ENCODE measurements at regions not wholly inside any gene's neighbourhood (a gene's known extent, or its start where the extent isn't known, plus 50 kb on each side); places are given as distances from the start of the nearest gene placed in this dataset.
"Not testable (repeated sequence)": the region's sequence is repeated elsewhere in the genome, so short reads cannot be mapped to it uniquely, and the experiment has no call there.

DNA sequence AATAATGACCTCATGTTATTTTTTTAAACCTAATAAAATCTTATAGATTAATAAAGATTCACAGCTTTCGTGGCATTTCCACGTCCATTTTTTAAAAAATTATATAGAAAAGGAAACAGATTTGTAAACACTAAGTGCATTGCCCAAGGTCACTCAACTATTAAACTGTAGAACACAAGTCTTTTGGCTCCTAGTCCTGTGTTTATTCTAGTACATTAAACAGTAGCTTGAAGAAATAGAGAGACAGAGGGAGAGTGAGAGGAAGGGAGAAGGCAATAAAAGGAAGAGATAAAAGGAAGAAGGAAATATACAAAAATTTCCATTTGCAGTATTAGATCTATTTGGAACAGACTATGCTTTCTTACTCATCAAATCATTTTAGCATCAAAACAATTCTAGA is 586.7 kb upstream of the CITED2 start:
- DNase-seq, result no peak

DNA sequence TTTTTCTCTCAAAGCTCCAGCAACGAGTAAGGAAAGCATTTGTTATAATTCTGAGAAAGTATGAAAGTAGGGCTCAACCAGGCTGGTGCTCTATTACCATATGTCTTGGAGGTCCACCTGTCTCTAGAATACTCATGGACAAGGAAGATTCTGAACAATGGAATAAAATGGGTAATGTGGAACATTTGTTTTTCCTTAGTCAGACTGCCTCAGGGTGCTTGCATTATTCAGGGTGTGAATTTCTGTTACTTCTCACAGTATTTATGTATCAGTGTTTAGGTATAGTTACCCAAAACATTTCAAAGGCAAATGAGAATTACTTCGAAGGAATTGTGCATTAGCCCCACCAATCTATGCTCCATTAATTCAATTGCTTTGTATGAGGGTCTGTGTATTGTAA is 586.2 kb upstream of the CITED2 start:
- no peak for DNase-seq

DNA sequence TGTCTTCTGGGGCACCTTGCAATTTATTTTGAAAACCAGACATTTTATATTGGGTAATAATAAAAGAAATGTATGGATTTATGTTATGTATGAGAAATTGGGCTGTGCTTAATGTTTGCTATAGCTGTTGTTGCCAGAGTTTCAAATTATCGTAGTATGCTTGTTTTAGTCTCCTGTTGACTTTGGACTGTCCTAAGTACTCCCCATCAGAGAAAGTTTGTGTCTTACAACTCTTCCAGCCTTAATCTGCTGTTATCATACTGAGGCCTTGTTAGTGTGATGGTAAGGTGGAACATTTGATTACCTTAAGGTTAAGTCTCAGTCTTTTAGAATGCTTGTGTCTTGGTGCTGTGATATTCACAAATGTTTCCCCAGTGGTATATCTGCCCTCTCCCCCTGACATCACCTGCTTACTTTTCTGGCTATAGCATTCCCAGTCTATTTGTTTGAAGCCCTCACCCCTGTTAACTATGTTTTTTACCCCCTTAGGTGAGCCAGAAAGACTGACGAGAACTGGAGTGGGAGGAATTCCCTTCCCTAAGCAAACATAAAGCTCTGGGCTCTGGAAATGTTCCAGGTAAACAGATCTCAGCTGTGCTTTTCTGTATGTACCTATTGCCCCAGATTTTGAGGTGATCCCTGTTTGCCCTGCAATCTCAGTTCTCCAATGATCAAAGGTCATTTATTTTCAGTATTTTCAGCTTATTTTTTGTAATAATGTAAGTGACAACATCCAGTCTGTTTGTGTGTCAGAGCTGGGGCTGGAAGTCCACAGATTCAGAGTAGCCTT is 581.1 kb upstream of the CITED2 start:
- DNase-seq, result no peak

DNA sequence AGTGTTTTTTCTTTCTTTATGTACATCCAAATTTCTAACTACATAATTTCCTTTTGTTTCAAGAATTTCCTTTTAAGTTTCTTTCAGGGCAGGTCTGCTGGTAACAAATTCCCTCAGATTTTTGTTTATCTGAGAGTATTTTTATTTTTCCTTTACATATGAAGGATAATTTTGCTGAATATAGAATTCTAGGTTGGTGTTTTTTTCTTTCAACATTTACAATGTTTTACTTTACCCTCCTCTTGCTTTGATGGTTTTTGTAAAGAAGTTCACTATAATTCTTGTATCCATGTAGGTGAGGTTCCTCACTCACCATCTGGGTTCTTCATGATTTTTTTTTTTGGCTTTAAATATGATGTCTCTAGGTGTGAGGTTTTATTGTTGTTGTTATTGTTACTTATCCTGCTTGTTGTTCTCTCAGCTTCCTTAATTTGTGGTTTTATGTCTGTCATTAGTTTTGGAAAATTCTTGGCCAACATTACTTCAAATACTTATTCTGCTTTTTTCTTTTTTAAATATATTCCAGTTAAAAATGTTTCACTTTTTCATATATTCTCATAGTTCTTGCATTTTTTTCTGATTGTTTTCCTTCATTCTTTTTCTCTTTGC is 580.1 kb upstream of the CITED2 start:
- no peak for DNase-seq

DNA sequence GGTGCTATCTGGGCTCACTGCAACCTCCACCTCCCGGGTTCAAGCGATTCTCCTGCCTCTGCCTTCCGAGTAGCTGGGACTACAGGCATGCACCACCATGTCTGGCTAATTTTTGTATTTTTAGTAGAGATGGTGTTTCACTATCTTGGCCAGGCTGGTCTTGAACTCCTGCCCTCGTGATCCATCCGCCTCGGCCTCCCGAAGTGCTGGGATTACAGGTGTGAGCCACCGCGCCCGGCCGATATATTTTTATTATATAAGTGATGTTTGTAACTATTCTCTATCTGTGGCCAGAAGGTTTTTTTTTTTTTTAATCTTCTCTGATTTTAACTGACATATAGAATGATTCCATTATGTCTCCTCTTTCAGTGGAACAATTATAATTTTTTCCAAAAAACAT is 579.3 kb upstream of the CITED2 start:
- not testable (repeated sequence) for DNase-seq

DNA sequence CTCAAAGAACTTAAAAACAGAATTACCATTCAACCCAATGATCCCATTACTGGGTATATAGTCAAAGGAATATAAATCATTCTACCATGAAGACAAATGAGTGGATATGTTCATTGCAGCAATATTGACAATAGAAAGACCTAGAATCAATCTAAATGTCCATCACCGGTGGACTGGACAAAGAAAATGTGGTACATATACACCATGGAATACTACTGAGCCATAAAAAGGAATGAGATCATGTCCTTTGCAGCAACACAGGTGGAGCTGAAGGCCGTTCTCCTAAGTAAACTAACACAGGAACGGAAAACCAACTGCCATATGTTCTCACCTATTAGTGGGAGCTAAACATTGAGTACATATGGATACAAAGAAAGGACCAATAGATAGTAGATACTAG is 576.7 kb upstream of the CITED2 start:
- no peak for DNase-seq

DNA sequence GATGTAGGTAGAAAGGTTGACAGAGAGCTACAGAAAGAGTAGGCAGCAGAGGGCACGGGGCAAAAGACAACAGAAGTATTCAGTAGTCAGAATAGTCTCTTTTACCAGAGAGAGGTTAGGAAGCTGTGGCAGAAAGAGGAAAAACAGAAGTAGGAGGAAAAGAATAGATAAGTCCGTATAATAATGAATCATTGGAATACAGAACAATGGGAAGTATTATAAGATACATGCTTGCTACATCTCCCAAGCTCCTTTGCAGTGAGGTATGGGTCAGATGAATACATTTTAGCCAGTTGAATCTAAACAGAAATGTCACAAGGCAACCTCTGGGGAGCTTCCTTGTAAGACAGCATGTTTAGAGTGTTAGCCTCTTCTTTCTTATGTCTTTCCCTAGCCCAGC is 570.5 kb upstream of the CITED2 start:
- no peak for DNase-seq

DNA sequence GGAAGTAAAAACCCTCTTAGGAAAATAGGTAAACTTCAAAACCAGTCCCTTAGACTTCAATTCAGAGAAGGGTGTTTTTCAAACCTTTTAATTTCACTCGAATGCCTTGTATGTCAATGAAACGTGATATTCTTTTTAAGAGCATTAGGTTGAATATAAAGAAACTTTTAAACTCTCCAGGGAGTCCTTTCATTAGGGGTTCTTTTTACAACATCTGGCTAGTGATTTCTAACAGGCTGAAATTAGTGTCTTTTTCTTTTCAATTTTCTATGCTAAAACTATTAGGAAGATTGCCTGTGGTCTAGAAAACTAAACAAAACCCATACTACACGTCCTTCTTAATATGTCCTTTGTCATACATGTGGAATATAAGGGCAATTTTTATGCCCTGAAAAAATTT is 569.7 kb upstream of the CITED2 start:
- DNase-seq, result no peak

DNA sequence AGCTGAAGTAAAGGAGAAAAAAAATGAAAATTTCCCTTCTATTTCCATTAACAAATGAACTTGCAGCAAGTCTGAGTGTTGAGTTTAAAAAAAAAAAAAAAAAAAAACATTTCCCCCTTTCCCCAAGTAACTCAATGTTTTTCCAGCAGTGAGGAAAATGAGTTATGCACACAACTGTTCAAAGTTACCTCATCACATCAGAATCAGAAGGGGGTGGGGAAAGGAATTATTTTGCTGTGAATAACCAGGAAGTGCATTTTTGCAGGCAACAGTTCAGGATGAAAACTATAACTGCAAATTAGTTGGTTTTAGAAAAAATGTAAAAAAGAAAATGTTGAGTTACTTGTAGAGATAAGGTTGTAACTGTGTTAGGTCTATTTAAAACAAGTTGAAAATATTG is 568.9 kb upstream of the CITED2 start:
- no peak for DNase-seq

DNA sequence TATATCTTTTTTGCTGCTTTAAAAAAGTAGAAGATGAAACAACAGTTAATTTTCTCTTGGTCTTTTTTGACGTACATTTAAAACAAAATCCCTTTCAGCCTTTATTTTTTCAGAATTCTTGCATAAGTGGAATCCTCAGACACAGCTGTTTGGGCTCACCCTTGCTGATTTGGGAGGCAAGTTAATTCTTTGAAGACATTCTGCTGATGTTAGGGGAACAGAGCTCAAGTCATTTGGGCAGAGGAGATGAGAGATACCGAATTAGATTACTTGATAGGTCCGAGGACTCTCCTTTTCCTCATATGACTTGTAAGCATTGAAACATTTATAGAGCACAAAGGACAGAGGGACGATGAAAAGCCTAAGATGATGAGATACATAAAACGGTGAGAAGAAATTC is 567.9 kb upstream of the CITED2 start:
- no peak for DNase-seq

DNA sequence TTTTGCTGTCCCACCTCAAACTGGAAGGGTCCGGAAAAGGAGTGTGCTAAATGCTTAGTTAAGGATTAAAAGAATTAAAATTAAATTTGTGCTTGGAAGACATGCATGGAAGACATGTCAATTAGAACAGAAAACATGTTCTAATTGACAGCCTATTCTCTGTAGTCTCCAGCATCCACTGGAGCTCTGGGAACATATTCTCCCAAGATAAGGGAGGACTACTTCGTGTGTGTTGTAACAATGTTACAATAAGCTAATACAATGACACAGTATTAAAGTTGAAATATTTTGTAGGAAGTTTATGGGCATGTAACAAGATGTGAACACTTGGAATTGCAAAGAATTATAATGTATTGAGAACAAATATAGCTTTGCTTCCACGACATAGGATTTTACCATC is 567.4 kb upstream of the CITED2 start:
- no peak for DNase-seq

DNA sequence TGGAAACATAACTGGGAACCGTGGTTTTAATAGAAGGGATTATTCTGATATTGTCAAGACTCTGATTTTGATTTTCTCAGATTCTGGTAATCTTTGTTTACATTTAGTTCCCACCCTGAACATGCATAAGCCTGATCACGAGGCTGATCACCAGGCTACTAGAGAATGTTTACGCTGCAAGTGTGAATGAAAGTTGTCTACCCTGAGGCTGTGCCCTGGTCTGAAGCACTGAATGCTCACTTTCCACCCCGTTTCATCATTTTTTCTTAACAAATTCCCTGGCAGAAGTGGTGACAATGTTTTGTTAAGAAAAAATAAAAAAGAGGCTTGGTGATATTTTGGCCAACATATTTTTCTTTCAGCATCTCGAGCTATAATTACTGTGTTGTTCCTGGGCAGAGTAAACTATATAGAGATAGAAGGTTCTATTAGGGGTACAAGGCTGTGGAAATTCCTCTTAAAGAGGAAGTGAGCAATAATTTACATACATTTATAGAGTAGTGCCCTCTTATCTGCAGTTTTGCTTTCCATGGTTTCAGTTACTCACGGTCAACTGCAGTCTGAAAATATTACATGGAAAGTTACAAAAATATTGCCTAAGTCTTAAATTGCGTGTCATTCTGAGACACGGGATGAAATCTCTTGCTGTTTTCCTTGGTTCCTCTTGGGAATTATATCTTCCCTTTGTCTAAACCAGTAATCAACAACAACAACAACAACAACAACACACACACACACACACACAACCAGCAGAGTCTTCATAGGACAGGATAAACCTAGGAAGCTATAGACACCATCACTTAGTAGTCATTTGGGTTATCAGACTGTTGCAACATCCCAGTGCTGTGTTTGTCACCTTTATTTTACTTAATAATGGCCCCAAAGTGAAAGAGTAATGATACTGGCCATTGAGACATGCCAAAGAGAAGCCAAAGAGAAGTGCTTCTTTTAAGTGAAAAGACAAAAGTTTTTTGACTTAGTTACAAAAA is 566.6 kb upstream of the CITED2 start:
- DNase-seq, result no peak

DNA sequence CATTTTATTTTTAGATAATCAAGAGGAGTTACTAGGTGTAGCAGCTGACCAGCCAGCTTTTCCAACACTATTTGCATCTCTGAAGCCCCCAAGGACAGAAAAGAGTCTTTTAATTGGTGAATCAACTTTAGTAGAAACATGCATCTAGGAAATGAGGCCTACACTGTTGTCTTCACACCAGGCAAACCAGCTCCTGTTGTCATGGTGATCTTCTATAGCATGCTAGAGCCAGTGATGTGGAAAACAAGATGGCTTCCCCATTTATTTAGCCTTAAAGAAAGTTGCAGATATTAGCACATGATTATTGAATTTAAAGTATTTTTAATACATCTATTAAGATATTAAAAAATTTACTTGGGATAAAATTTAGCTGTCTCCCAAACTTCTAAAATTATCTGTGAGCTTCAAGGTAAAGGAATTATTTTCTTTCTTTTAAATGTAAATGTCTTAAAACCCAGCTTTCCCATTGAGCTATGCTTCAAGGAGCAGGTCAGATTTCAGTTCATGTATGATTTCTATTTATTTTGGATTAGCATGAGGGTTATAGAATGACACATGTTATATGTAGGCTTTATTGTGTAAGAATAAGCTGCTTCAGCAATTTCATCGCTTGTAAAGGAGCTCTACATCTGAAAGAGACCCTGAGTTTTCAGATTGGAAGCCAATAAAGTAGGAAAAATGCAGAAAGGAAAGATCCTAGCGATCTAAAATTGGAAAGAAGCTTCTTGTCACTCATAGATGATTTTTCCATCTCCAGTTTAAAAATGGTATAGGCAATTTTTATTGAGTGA is 564.9 kb upstream of the CITED2 start:
- no peak for DNase-seq

DNA sequence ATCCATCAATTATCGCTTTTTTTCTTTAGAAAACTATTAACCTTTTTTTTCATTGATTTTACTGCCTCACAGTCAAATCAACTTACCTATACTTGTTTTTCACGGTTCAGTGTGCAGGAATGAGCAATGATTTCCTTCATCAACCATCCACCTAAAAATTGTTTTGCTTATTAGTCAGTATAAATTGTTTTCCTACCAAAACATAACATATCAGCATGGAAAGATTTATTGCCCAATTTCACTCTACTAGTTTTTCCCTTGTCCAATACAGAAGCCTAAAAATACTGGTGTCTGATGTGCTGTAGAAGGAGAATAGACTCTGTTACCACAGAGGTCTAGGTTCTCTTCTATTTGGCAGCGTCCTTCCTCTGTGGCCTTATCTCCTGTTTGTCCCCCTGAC is 558.2 kb upstream of the CITED2 start:
- no peak for DNase-seq

DNA sequence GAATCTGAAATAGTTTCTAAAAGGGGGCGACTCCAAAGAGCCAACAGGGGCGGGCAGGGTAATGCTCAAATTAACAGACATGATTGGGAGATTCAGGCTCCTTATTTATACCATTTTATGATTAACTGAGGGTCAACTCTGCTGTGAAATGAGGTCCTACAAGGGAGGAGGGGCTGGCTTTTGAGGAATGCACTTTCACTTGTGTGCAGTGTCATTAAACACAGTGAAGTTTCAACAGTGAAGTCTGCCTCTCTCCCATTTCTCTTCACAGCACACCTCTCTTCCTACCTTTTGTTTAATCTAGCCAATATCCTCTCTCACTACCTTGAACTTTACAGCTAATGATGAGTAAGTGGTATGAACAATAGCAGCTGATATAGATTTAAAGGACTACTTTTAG is 557.3 kb upstream of the CITED2 start:
- DNase-seq, result no peak

DNA sequence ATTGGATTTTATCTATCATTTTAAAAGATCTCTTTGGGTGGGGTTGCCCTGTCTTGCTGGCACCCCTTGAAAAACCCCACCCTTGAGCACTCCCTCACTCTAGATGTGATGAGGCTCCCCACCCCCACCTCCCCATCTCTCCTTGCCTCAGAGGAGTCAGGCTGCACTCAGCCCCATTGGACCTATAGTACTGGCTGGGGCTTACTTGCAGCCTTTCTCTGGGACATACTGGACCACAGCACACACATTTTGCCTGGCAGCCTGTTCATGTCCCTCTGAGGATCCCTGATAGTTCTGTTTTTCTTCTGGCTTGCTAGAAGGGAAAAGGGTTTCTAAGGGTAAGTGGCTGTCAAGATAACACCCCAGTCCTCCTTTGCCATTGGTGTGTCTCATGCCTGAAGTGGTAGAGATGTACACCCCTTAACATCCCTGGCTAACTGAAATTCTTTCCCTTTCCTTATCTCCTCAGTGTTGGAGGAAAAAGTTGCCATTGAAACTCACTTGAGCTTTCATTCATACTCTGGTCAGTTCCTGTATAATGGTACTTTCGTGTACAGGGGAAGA is 553.4 kb upstream of the CITED2 start:
- no peak for DNase-seq

DNA sequence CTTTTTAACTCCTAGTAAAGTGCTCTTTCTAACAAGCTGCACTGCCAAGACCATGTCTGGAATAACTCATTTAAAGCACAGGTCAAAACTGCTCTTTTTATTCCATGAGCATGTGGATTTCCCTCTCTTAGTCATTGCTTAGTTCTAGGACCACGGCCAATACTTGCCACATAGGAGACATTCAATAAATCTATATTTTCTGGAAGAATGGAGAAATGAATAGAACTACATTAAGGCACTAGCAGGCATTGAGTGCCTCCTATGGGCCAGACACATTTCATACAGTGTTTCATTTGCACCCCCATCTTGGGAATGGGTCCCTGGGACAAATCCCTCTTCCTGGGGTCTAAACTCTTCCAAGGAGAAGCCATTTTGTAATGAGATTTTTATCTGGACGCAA is 552.8 kb upstream of the CITED2 start:
- no peak for DNase-seq

DNA sequence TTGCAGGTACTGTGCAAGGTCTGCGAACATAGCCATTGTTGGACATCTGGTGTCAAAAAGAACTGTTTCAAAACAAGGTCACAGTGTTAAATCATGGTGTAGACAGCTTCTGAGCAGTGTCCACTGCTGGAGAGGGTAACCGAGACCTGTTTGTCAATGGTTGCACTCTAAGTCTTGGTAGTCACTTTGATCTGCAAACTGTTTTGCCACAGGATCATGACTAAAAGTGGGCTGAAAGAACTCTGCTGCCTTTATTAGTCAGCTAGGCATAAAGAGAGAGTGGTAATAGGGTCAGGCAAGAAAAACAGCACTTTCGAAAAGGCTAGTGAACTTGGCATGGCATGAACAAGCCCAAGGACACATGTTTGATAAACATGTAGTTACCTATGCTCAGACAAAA is 552.3 kb upstream of the CITED2 start:
- DNase-seq, result no peak

DNA sequence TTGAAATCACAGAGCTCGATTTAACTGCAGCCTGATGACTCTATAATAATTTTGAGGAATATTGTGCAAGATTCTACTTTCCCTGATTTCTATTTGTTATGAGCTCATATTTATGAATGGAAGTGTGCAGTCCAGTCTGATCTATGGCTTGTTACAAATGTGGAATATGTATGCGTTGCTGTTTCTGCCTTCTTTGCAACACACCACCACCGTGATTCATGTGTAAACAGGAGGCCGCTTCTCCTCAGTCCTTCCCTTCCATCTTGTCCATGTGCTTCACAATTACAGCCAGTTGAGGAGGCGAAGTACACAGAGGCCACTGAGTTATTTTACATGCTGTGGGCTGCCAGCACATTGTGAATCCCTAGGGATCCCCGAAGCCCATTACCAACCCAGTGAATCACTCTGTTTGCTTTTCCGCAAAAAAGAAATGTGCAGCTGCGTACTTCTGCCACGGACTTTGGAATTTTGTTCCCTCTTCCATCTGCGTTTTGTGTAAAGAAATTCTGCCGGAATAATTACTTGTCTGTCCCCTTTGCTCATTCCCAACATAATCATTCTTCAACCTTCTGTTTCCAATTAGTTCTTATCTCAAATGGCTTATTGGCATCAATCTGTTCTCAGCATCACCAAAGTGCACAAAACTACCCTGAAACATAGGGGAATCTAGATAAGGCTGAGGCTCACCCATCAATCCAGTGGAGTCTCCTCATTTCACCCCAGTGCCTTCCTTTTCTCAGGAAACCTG is 551.6 kb upstream of the CITED2 start:
- no peak for DNase-seq

DNA sequence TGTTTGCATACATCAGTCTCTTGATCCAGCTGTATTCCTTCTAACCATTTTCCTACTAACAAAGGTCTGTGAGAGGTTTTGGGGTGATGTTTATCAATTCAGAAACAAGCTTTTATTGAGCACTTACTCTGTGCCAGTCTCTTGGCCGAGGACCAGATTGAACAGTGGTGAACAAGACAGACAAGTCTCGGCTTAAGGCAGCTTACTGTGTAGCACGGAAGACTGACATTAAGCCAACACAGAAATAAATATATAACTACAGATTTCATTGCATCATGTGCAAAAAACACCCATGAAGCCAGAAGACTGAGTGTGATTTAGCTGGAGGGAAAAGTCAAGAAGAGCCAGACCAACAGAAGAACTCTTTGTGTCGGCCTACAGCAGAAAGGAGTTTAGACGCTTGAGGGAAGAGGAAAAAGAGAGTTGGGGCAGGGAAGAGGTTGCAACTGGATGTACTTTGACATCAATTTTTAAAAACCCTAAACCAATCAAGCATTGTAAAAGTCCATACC is 549.6 kb upstream of the CITED2 start:
- DNase-seq, result no peak

DNA sequence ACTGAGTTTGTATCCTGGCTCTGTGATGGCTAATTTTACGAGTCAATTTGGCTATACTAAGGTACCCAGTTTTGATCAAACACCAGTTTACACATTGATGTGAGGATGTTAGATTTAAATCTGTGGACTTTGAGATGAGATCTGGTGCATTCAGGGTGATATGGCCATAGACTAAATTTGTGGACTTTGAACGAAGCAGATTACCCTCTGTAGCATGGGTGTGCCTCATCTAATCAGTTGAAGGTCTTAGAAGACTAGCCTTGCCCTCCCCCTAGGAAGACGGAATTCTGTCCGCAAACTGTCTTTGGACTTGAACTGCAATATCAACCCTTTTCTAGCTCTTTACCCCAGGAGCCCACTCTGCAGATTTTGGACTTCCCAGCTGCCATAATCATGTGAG is 547.8 kb upstream of the CITED2 start:
- DNase-seq, result no peak

DNA sequence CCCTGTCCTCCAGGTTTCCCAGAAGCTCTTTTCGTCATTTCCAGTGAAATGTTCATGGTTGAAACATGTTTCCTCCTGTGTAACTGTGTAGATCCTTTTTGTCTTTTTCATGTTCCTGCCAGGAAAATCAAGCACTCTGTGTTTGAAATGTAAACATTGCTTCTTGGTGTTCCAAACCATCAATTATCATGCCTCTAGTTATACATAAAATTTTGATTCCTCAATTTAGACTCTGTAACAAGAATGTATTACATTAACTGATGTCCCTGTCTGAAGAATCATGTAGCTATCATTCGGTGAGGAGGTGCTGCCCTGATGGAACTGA is 546.3 kb upstream of the CITED2 start:
- no peak for DNase-seq
